NCI-H526 treated with DMSO at 0.1 percent for 48 hours (cell line): ENCODE measurements at regions not wholly inside any gene's neighbourhood (a gene's known extent, or its start where the extent isn't known, plus 50 kb on each side); places are given as distances from the start of the nearest gene placed in this dataset.
"Not testable (repeated sequence)": the region's sequence is repeated elsewhere in the genome, so short reads cannot be mapped to it uniquely, and the experiment has no call there.

ENCODE experiments used
- DNase-seq: peaks from one replicate; lab custom pipeline; 2025; lab: John Stamatoyannopoulos, UW

GRCh38 chr3:110894574-110894973 is 177.0 kb upstream of the NECTIN3 start:
- no peak for DNase-seq

- no peak for DNase-seq
Observed at GRCh38 chr3:110895054-110895453, 176.6 kb upstream of the NECTIN3 start.

GRCh38 chr3:110897046-110897445 is 174.6 kb upstream of the NECTIN3 start:
- DNase-seq, result no peak

- DNase-seq, result no peak
Observed at GRCh38 chr3:110900576-110900975, 171.0 kb upstream of the NECTIN3 start.

- no peak for DNase-seq
Observed at GRCh38 chr3:110901536-110901935, 170.1 kb upstream of the NECTIN3 start.

- no peak for DNase-seq
Observed at GRCh38 chr3:110902453-110903085, 169.0 kb upstream of the NECTIN3 start.

- no peak for DNase-seq
Observed at GRCh38 chr3:110903771-110904519, 167.7 kb upstream of the NECTIN3 start.

- DNase-seq, result no peak
Observed at GRCh38 chr3:110904520-110904890, 167.1 kb upstream of the NECTIN3 start.

- DNase-seq, result no peak
Observed at GRCh38 chr3:110905121-110905520, 166.5 kb upstream of the NECTIN3 start.

- no peak for DNase-seq
Observed at GRCh38 chr3:110909839-110910238, 161.8 kb upstream of the NECTIN3 start.

- DNase-seq, result no peak
Observed at GRCh38 chr3:110910346-110910955, 161.2 kb upstream of the NECTIN3 start.

- DNase-seq, result no peak
Observed at GRCh38 chr3:110918963-110919362, 152.7 kb upstream of the NECTIN3 start.

- no peak for DNase-seq
Observed at GRCh38 chr3:110925798-110926197, 145.8 kb upstream of the NECTIN3 start.

- no peak for DNase-seq
Observed at GRCh38 chr3:110928016-110928662, 143.5 kb upstream of the NECTIN3 start.

- DNase-seq, result no peak
Observed at GRCh38 chr3:110929816-110930215, 141.8 kb upstream of the NECTIN3 start.

- no peak for DNase-seq
Observed at GRCh38 chr3:110932567-110932966, 139.0 kb upstream of the NECTIN3 start.

- no peak for DNase-seq
Observed at GRCh38 chr3:110933821-110934426, 137.7 kb upstream of the NECTIN3 start.

- no peak for DNase-seq
Observed at GRCh38 chr3:110938629-110939028, 133.0 kb upstream of the NECTIN3 start.

GRCh38 chr3:110940055-110940454 is 131.6 kb upstream of the NECTIN3 start:
- DNase-seq, result no peak

GRCh38 chr3:110944782-110945181 is 126.8 kb upstream of the NECTIN3 start:
- DNase-seq, result no peak

GRCh38 chr3:110946810-110947209 is 124.8 kb upstream of the NECTIN3 start:
- DNase-seq, result no peak

GRCh38 chr3:110949194-110949593 is 122.4 kb upstream of the NECTIN3 start:
- not testable (repeated sequence) for DNase-seq
